Endothelial cell of umbilical vein (primary cell): ENCODE measurements at regions not wholly inside any gene's neighbourhood (a gene's known extent, or its start where the extent isn't known, plus 50 kb on each side); places are given as distances from the start of the nearest gene placed in this dataset.

Source experiments
- BruUV-seq: library from RNA; stranded (reverse); fragments of 400-500 nt; replicated peaks from 2 replicates; lab custom pipeline; 2021; lab: Mats Ljungman, UMichigan
- CTCF ChIA-PET: fragments of 300-600, 350-600 bp; sonication (Branson Sonifier 250); formaldehyde crosslinking; loops from one replicate; lab custom pipeline; 2021; ENCODE audit warnings: antibody characterized with exemption, inconsistent platforms; lab: Charles Lee
- POLR2A ChIA-PET: fragments of 300-600, 350-600 bp; sonication (Branson Sonifier 250); formaldehyde crosslinking; loops from one replicate; lab custom pipeline; 2021; ENCODE audit warnings: antibody characterized with exemption, inconsistent platforms; lab: Charles Lee
- DNase-seq: peaks from one replicate; pipeline ENCODE4 v3.0.0-alpha.2; 2011; ENCODE audit warnings: low read depth, low spot score
- FAIRE-seq: peaks from 2 replicates; lab custom pipeline; 2011; peaks lifted over from hg19 to GRCh38; lab: Jason Lieb, UNC
- H2AFZ ChIP-seq: 2 replicates; pipeline ENCODE4 v1.6.0; 2012; ENCODE audit warnings: low read depth, low read length, control low read depth, inconsistent platforms
- H3K27ac ChIP-seq: 2 replicates; pipeline ENCODE4 v1.5.1; 2011; ENCODE audit warnings: low read depth, mild to moderate bottlenecking, control low read depth, low read length, moderate library complexity; ENCODE audit not compliant: insufficient read depth
- H3K27me3 ChIP-seq, 2 experiments: 2 replicates each; pipeline versions ENCODE4 v1.6.0 to v1.6.1; 2011; ENCODE audit warnings: low read length in 2 of 2, mixed read lengths in 1 of 2; ENCODE audit not compliant: control insufficient read depth in 2 of 2, insufficient read depth in 2 of 2
- H3K36me3 ChIP-seq, 2 experiments: 2 replicates in 1 of 2; 3 replicates in 1 of 2; pipeline ENCODE4 v1.5.1; 2011; ENCODE audit warnings: low read length in 2 of 2, mild to moderate bottlenecking in 1 of 2, moderate library complexity in 1 of 2; ENCODE audit not compliant: control insufficient read depth in 2 of 2, insufficient read depth in 2 of 2; ENCODE audit errors: extremely low read depth in 1 of 2
- H3K4me1 ChIP-seq: 3 replicates; pipeline ENCODE4 v1.5.1; 2011; ENCODE audit warnings: mild to moderate bottlenecking, low read length; ENCODE audit not compliant: control insufficient read depth, insufficient read depth; ENCODE audit errors: extremely low read depth
- H3K4me2 ChIP-seq: 2 replicates; pipeline ENCODE4 v1.6.1; 2011; ENCODE audit warnings: low read length, control low read depth, mixed read lengths; ENCODE audit not compliant: insufficient read depth
- H3K4me3 ChIP-seq, 3 experiments: fragments of 200-600 bp in 1 of 3; sonication (generic), shearing (Covaris generic) in 1 of 3; replicated peaks in 1 of 3; 2 replicates each; pipeline ENCODE4 v1.5.1; 2011 to 2016; ENCODE audit warnings: control low read depth in 3 of 3, low read length in 3 of 3, mild to moderate bottlenecking in 2 of 3, inconsistent platforms in 1 of 3, low read depth in 1 of 3, moderate library complexity in 1 of 3; ENCODE audit not compliant: insufficient read depth in 1 of 3
- H3K79me2 ChIP-seq: 2 replicates; pipeline ENCODE4 v1.6.0; 2012; ENCODE audit warnings: low read length, inconsistent platforms; ENCODE audit not compliant: control insufficient read depth, insufficient read depth
- H3K9ac ChIP-seq: replicated peaks from 2 replicates; pipeline ENCODE3; 2011; ENCODE audit warnings: low read length, control low read depth; ENCODE audit not compliant: insufficient read depth; ENCODE audit errors: extremely low read depth
- H3K9me1 ChIP-seq: replicated peaks from 3 replicates; pipeline ENCODE4 v1.6.0; 2011; ENCODE audit warnings: mild to moderate bottlenecking, low read length; ENCODE audit not compliant: control insufficient read depth, insufficient read depth; ENCODE audit errors: extremely low read depth
- H3K9me3 ChIP-seq: replicated peaks from 2 replicates; pipeline ENCODE4 v1.5.1; 2012; ENCODE audit warnings: low read length, inconsistent platforms; ENCODE audit not compliant: control insufficient read depth, insufficient read depth
- H4K20me1 ChIP-seq: replicated peaks from 2 replicates; pipeline ENCODE3; 2011; ENCODE audit warnings: mild to moderate bottlenecking, low read length; ENCODE audit not compliant: control insufficient read depth, insufficient read depth; ENCODE audit errors: extremely low read depth
- CTCF ChIP-seq, 2 donors: IDR thresholded peaks; 1 replicate in 1 of 2; 2 replicates in 1 of 2; pipeline ENCODE4 v1.5.1; 2011; ENCODE audit warnings: low read length in 2 of 2, mild to moderate bottlenecking in 2 of 2, moderate library complexity in 2 of 2, control low read depth in 1 of 2, inconsistent platforms in 1 of 2, low read depth in 1 of 2; ENCODE audit not compliant: insufficient read depth in 1 of 2; ENCODE audit errors: extremely low read depth in 1 of 2
- EZH2 ChIP-seq: IDR thresholded peaks from 2 replicates; pipeline ENCODE4 v1.6.1; 2012; ENCODE audit warnings: borderline replicate concordance, low read depth, mild to moderate bottlenecking, moderate library complexity, low read length, inconsistent platforms; ENCODE audit not compliant: severe bottlenecking
- FOS ChIP-seq: IDR thresholded peaks from 2 replicates; pipeline ENCODE4 v1.6.1; 2011; ENCODE audit warnings: mild to moderate bottlenecking, low read length, moderate library complexity, borderline replicate concordance; ENCODE audit not compliant: insufficient read depth
- GATA2 ChIP-seq: IDR thresholded peaks from 2 replicates; pipeline ENCODE4 v1.7.0; 2011; ENCODE audit warnings: low read depth, mild to moderate bottlenecking, moderate library complexity, mixed read lengths, low read length; ENCODE audit not compliant: insufficient read length, insufficient read depth
- JUN ChIP-seq: IDR thresholded peaks from 2 replicates; pipeline ENCODE4 v1.6.1; 2011; ENCODE audit warnings: borderline replicate concordance, low read depth; ENCODE audit not compliant: insufficient read length, insufficient read depth
- MAX ChIP-seq: IDR thresholded peaks from 2 replicates; pipeline ENCODE4 v1.6.1; 2011; ENCODE audit not compliant: insufficient read depth, insufficient read length
- MYC ChIP-seq: IDR thresholded peaks from one replicate; pipeline ENCODE4 v1.6.1; 2011; ENCODE audit warnings: mild to moderate bottlenecking, low read depth, low read length
- POLR2A ChIP-seq: IDR thresholded peaks from 2 replicates; pipeline ENCODE4 v1.6.1; 2012; ENCODE audit warnings: low read depth, mild to moderate bottlenecking, control low read depth, low read length
- POLR2AphosphoS5 ChIP-seq: IDR thresholded peaks from 2 replicates; pipeline ENCODE4 v1.6.1; 2012; ENCODE audit warnings: low read depth, mild to moderate bottlenecking, control low read depth, low read length, moderate library complexity; ENCODE audit not compliant: insufficient read depth
- dilution Hi-C: fragments of 300-500 bp; cut with MboI; formaldehyde crosslinking; loops from one replicate; pipeline ENCODE4 v1.15.0; 2019; ENCODE audit warnings: low sequenced_read_pairs; ENCODE audit not compliant: extremely low pct_ligation_motif_present
- intact Hi-C: fragments of 100-400 bp; cut with micrococcal nuclease; formaldehyde crosslinking; loops from one replicate; pipeline ENCODE4 v1.10.0; 2022

- DNase-seq: no peak
- no peaks in the 10 kb centered on the region for H3K4me1 ChIP-seq
- dilution Hi-C loops: no loop called here
- no peaks in the 10 kb centered on the region for H3K36me3 ChIP-seq
- TF ChIP-seq MYC (no peak), MAX (no peak)
- H2AFZ ChIP-seq: no peak overlapping the region
- H3K4me3 ChIP-seq: no peak overlapping the region
- H3K9ac ChIP-seq: no peak overlapping the region
- no peaks in the 10 kb centered on the region for H3K79me2 ChIP-seq
- BruUV-seq: no TSS peak
- no peaks in the 10 kb centered on the region for H4K20me1 ChIP-seq
- FAIRE-seq: no peak
- no peaks in the 10 kb centered on the region for H3K9me1 ChIP-seq
- H3K4me2 ChIP-seq: no peak overlapping the region
- ChIA-PET CTCF (no interaction called here), POLR2A (no interaction called here)
- H3K27ac ChIP-seq: no peak overlapping the region
- intact Hi-C loops: no loop called here
- no peaks in the 10 kb centered on the region for H3K27me3 ChIP-seq
- no peaks in the 10 kb centered on the region for H3K9me3 ChIP-seq
These were observed 315.4 kb downstream of the MATN1 start for GRCh38 chr1:30407865-30408580.

GRCh38 chr1:30406996-30407864 lies 316.2 kb downstream of the MATN1 start:
- no peak for TF ChIP-seq CTCF (IDR thresholded peaks at IDR 0.05; ENCODE audit: extremely low read depth in 1 of 2, insufficient read depth in 1 of 2, low read depth in 1 of 2, low read length in 2 of 2)
- no peak for TF ChIP-seq POLR2AphosphoS5
- no peak for TF ChIP-seq MYC
- TF ChIP-seq MAX: no peak
- TF ChIP-seq FOS: no peak
- TF ChIP-seq GATA2: no peak
- TF ChIP-seq EZH2: no peak
- TF ChIP-seq POLR2A: no peak
- no peak for TF ChIP-seq JUN
- no peaks in the 10 kb centered on the region for H3K9me3 ChIP-seq
- CTCF ChIA-PET: no interaction called here
- dilution Hi-C loops: no loop called here
- intact Hi-C loops: no loop called here
- POLR2A ChIA-PET: no interaction called here
- H4K20me1 ChIP-seq: no peaks in the 10 kb centered on the region
- no peak overlapping the region for H3K9ac ChIP-seq
- H3K79me2 ChIP-seq: no peaks in the 10 kb centered on the region
- H3K36me3 ChIP-seq: no peaks in the 10 kb centered on the region
- H3K27me3 ChIP-seq: no peaks in the 10 kb centered on the region
- no peak overlapping the region for H2AFZ ChIP-seq
- DNase-seq (no peak), FAIRE-seq (no peak)
- no peaks in the 10 kb centered on the region for H3K9me1 ChIP-seq
- no TSS peak for BruUV-seq
- H3K27ac ChIP-seq: no peak overlapping the region
- H3K4me2 ChIP-seq: no peak overlapping the region
- no peaks in the 10 kb centered on the region for H3K4me1 ChIP-seq
- no peak overlapping the region for H3K4me3 ChIP-seq
